Kasumi-1 (cell line): ENCODE measurements at regions not wholly inside any gene's neighbourhood (a gene's known extent, or its start where the extent isn't known, plus 50 kb on each side); places are given as distances from the start of the nearest gene placed in this dataset.

Experiments
- DNase-seq, 2 experiments: peaks; one replicate each; lab custom pipeline; 2025; lab: John Stamatoyannopoulos, UW

DNA sequence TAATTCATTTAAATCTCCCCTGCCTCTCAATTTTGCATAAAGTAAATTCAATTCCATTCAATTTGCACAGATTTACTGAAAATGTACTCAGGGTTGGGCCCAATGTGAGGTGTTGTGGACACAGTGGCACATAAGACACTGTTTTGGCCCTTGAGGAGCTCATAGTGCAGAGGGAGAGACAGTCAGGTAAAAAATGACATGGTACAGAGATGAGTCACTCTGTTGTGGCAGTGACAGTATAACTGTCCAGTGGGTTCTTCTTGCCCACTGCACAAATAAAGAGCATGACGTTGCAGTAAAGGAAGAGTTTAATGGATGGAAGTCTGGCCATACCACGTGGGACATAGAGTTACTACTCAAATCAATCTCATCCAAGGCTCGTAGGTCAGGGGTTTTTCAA is 400.3 kb upstream of the TRIB2 start:
- DNase-seq = no peak

DNA sequence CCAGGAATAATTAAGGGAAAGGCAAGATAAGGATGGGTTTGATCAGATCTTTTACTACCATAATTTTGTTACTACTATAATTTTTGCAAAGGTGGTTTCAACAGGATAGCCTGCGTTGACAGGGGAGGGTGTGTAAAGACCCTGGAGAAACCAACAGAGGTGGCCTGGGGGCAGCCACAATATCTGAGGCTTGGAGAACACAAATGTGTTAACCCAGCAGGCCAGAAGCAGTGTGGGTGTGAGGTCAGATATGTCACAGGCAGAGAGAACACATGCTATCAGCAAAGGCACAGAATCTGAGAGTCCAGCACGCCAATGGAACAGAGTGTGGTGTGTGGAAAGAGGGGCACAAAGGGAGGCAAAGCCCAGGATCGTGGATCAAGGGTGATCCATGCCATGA is 399.4 kb upstream of the TRIB2 start:
- DNase-seq = no peak

DNA sequence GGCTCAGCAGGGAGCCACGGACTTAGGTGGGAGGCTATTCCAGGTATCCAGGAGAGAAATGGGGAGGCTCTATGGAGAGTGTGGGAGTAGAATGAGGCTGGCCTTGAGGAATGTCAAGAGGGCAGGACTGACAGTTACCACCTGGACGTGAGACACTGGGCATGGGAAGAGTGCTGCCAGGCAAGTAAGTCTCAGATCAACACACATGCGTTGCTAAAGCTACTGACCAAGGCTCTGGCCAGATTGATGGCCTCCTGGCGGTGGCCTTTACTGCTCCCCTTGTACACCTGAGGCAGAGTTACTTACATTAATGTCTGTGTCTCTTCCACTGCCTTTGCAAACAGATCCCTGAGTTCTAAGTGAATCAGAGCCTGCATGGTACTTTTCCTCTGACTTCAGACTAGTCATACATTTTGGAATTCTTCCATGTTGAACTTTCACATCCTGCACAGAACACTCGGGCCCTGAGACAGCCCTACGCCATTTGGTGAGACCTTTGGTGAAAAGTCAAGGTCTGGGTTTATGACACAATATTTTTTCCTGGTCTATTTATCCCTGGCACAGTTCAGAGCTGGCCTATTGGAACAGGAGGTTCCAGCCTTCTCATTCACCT is 398.8 kb upstream of the TRIB2 start:
- no peak for DNase-seq

DNA sequence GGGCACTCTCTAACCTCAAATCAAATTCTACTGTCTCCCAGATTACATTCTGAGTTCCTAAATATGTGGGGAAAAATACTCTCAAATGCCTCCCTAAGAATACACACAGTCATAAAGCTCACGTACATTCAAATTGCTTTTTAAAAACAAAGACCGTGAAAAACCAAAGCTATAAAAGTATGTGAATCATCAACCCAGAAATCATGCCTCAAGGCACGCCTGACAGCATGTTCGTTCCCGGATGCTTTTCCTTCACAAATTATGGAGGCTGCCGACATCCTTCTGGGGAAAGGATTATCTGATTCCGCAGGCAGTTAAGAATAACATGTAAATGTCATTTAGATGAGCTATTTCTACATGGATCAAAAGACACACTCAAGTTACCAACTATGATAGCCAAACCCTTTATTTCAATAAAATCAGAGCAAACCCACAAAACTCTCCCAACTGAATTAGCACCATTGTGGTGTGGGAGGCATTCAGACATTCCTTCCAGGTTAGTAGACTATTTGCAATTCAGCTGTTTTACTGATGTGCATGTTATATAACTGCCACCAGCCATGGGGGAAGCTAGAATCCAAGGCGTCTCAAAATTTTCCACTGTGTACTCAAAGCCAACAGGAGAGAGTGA is 398.2 kb upstream of the TRIB2 start:
- no peak for DNase-seq

DNA sequence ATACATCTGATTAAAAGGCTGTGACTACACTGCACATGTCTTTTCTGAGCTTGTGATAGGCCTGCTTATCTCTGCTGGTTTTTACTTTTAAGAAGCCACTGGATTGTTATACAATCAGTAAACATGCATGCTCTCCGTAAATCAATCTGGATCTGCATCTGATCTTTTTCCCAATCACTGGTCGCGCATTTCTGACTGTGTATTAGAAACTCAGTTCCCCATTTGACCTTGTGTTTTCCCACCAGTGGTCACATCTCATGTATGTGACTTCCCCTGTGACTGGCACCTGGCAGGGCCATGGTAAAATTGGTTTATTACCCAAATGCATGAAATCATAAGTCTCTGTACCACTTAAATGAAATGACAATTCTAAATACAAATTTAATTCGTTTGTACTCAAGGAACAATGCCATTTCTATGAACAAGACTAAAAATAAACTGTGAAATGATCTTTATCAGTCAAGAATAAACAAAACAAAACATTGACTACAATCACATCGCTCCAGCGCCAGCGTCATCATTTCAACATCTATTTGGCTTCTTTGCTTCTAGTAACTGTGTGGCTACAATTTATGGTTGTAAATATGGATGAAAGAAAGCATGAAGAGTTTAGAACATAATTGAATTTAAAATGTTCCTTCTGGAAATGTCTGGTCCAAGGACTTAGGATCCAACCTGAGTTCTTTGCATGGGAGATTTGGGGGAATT is 396.6 kb upstream of the TRIB2 start:
- DNase-seq = no peak

DNA sequence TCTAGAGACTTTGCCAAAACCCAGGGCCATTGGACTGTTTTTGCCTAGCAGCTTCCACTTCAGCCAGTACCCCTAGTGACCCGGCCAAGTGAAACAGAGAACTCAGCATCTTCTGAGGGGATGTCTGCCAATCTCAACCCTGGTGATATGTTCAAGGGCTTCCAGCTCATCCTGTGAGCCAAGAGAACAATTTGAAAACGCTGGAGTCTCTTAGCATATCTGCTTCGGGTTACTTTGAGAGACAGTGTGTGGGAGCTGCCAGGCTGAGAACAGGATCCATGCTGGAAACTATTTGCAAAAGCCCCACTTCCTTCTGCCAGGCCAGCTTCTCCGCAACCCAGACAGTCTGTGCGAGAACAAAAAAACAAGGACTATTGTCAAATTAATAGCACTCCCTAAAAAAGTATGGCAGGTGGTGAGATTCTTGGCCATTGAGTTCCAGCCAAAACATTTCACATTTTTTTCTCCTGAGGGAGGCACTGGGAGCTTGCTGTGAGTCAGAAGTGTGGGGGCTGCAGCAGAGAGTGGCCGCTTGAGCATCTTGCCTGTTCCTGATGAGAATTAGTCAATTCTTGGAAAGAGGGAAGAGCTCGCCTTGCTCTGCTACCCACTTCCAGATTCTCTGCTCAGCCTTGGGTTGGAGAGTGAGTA is 395.6 kb upstream of the TRIB2 start:
- DNase-seq = peak in 1 of 2 experiments; percentile 12

DNA sequence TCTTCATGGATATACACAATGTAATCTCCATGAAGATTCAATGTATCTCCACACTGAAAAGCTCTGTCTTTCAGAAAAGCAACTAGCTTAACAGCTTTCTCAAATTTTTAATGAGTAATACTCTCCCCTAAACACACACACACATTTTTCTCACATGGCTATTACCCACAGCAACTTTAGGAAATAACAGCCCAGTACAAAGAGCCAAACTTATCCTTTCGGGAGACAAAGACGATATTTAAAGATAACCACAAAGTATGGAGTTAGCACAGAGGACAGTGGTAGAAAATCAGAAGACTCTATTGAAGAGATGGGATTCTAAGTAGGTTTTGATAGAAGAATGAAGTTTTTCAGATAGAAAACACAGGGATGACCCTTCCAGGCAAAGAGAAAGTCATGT is 394.9 kb upstream of the TRIB2 start:
- no peak for DNase-seq

DNA sequence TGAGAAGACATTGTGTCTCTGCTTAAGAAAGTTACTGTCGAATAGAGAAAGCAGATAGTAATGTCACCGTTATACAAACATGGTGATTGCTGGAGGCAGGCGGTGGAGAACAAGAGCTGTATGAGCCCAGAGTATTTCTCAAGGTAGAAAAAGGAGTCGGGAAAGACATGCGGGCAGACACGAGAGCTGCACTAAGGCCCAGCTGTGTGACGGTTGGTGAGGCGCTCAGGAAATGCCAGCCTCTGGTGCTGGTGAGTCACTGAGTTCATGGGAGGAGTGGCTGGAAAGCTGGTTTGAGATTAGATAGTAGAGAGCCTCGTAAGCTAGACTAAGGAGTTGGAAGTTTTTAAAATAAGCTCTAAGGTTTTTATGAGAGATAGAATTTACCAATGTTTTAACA is 390.9 kb upstream of the TRIB2 start:
- DNase-seq = peak; percentile 77 to 81

DNA sequence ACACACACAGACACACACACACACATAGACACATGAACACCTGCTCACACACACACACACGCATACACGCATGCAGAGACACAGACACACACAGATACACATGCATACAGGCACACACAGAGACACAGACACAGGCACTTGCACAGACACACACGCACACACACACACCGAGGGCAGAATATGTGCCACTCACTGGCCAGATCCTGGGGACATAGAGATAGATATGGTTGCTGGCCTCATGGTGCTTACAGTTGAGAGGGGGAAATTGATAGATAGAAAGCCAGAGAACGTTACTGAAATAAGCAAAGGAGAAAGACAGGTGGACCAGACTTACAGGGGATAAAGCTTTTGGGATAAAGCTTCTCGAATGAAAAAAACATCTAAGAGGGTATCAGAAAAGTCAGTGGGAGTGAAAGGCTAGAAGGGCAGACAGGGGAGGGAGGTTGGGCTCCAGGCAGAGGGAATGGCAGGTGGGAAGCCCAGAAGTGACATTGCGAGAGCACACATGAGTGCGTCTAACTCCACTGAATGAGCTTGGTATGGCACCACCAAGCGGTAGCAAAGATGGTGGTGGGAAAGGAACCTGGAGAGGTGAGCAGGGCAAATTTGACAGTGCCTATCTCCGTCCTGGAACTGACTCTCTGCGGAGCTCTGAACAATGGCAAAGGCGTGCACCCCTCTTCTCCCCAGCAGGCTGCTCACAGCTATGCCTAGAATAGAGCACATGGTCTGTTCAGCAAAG is 390.1 kb upstream of the TRIB2 start:
- DNase-seq = no peak

DNA sequence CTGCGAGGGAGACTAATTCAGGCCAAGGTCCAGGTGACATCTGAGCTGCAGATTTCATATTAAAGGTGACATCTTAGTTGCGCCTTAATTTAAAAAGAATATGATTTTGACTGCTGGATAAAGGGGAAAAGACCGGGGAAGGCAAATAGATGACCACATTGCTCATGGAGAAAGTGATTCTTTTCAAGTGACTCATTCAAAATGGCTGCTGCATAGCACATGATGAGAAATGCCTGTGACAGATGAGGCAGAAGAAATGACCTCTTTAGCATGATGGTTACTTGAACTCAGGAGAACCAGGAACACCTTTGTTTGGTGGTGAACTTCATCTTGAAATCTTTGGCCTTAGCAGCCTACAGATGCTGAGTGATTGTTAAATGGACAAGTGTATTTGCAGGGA is 385.8 kb upstream of the TRIB2 start:
- DNase-seq = no peak

DNA sequence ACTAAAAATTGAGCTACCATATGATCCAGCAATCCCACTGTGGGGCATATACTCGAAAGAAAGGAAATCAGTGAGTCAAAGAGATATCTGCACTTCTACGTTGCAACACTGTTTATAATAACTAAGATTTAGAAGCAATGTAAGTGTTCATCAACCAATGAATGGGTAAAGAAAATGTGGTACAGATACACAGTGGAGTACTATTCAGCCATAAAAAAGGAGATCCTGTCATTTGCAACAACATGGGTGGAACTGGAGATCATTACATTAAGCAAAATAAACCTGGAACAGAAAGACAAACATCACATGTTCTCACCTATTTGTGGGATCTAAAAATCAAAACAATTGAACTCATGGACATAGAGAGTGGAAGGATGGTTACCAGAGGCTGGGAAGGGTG is 385.0 kb upstream of the TRIB2 start:
- no peak for DNase-seq

DNA sequence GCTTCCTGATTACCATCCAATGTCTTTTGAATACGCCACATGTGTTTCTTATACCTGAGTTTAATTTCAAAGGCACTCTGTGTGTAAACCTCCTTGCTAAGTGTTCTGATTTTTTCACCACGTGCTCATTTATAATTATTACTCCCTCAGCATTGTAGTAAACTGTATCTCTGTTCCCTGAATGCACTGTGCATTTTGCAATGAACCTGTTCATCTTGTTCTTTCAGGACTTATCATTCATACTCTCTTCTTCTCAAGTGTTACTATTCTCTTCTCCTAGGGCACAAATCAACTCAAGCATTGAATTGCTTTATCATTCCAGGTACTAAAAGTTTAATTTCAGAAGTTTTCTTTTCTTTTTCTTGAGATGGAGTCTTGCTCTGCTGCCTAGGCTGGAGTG is 383.4 kb upstream of the TRIB2 start:
- no peak for DNase-seq

DNA sequence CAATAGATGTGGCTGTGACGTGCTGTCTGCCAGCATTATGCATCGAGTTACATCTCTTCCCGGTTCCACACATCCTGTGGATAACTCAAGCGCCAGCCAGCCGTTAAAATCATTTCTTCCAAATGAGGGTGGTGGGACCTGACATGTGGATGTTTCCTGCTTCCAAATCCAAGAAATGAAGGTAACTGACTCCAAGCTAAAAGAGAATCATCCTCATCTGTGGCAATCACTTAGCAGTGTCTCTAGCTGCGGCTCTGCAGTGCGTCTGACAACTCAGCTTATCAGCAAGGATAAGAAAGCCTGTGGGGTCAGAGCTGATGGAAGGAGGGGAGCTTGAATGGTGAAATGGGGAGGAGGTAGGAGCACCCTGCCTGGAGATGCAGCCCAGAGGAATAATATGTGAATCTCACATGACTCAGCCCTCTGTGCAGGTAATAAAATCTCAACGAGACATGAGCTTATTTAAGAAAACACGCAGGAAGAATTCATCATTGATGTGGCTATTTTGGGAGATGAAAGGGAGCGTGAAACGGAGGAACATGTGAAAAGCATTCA is 382.2 kb upstream of the TRIB2 start:
- no peak for DNase-seq

DNA sequence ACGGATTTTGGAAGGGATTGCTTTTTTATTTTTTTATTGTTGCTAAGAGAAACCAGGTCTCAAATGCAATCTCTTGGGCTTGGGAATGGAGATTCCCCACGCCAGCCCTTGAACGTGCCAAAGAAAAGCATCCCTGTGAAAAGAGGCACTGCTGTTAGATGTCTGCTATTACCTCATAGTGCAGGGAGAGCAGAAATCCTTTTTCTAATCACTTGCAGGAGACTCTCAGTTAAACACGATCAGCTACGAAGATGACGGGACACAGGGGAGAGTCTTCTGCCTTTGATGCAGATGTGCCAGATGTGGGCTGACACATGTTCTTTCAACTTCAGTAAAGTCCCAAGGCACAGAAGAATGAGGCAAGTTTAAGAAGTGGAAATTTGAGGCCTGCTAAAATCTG is 381.6 kb upstream of the TRIB2 start:
- DNase-seq = no peak

DNA sequence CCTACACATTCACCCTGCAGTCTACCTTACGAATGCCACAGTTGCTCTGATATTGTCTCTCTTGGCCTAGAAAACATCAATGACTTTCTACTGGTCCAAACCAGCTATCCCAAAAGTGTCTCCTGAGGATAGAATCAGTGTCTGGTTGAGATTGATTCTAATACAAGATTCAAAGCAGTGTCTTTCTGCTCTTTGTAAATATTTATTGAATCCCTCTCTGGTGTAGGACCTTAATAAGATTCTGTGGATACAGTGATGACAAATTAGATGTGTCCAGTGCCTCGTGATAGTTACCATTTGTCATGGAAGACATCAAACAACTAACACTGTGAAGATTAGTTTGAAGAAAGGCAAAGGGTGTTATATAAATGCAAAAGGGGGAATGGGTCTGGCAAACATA is 380.7 kb upstream of the TRIB2 start:
- DNase-seq = no peak

DNA sequence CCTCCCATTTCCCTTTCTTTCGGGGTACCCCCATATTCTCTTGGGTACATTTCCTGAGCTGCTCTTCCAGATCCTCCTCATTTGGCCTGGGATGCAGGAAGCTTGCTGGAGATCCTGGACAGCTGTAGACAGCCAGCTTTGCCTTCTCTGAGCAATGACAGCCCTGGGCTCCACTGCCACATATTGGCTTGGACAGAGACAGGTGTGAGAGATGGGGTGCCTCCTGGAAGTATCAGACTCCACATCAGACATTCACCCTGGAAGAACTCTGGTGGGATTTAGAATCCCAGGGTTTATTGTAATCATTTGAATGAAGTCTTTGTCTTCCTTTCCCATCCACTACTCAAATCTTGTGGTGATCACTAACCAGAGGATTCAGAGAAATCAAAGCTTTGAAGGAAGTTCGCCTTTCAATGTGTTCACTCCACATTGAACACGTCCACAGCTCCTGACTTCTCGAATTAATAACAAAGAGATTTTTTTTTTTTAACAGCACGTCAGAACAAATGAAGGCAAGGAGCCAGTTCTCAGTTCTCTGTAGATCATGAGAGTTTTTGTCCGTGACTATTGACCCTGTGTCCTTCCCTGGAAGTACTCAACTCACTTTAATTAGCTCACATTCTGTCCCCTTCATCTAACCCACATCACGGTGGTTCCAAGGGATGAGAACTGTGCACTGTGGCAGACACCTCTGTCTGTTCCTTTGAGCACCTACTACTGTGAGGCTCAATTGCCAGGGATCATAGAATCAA is 377.6 kb upstream of the TRIB2 start:
- DNase-seq = no peak

DNA sequence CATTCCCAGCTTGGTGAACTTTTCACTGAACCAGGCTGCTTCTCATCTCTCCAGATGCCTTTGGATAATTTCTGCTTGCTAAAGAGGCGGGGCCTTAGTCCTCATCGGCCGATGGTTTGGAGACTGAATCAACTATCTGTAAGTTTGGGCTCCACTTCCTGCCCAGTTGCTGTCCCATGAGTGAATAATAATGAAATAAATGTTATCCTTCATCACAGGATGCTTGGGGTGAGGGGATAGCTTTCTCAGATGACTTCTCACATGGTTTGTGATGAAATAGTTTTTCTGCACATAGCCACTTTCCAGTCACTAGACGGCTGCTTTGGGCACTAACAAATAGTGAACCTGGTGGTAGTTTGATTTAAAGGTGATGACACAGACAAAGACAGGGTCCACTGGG is 376.6 kb upstream of the TRIB2 start:
- no peak for DNase-seq

DNA sequence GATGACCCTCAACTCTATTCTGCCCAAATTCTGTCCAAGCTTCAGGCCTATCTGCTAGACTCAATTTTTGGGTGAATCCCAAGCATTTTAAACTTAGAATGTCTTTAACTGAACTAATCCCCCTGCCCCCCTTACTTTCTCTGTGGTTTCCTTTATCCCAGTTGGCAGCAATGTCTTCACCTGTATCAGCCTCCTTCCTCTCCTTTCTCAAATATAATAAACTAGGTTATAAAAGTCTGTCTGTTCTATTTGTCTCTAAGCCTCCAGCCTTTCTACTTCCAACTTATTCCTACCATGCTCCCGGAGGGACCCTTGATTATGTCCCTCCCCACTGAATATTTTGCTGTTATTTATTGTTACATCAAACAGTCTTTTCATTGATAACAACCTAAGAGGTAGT is 375.5 kb upstream of the TRIB2 start:
- DNase-seq = no peak

DNA sequence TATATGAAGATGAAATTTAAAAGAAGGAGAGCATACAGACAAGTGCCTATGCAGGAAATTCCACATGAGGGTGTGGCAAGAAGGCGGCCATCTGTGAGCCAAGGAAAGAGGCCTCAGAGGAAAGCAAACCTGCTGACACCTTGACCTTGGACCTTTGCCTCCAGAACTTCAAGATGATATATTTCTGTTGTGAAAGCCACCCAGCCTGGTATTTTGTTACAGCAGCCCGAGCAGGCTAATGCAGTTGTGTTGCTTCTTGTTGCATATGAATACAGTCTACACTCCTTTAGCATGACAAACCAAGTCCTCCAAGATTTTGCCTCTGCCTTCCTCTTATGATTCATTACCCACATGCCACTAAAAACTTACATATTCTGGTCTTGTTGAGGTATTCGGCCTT is 374.8 kb upstream of the TRIB2 start:
- no peak for DNase-seq

DNA sequence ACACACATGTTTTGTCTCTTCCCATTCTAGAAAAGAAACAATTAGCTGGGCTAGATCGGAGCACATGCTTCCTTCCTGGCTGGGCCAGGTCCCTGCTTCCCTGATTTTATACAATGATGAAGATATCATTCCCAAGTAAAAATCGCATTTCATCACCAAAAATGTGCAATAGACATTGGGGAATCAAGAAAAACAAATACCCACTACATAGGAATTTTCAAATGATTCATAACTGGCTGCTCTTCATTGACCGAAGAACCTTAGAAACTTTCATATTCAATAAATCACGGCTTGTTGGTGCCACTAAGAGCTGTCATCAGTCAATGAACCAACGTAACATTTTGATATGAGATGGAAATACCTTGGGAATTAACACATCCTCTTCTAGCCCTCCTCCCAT is 373.6 kb upstream of the TRIB2 start:
- no peak for DNase-seq

DNA sequence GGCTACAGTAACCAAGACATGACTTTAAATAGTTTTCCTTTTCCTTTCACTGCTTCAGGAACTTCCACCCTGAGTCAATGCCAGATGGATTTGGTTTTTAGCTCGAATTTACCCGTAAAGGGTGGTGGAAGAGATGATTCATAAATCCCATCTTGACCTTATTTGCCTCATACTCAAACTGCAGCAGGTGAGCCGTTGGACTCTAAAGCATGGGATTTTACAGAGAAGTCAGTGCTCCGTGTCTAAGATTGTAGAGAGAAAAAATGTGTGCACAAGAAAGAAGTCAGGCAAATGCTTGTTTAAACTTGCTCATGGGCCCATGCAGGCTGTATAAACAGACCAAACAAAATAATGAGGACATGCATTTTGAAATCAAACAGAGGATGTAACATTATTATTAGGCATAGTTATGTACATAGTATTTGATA is 369.7 kb upstream of the TRIB2 start:
- DNase-seq = no peak
